Hippocampal formation (tissue), 2 donors: ENCODE measurements at regions not wholly inside any gene's neighbourhood (a gene's known extent, or its start where the extent isn't known, plus 50 kb on each side); places are given as distances from the start of the nearest gene placed in this dataset.

ENCODE experiments used
- DNase-seq, 2 donors: peaks; one replicate each; lab custom pipeline; 2025; lab: John Stamatoyannopoulos, UW

DNA sequence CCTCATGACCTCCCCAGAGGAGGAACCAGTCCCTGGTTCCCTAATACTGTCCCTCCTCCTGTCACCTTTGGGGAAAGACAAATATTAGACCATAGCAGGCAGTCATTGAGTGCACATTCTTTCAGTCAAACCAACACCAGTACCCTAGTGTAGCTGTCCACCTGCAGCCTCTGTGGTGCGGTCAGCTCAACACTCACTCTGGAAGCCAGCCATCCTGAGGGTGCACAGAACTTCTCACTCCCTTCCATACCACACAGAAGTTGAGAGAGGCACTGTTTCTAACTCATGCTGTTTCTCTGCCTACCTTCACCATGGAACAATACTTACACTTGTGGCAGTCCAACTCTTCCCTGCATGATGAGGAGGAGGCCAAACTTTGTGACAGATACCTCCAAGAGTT lies 175.6 kb upstream of the FOXN2 start:
- DNase-seq, result no peak

GRCh38 chr2:48140586-48140985 lies 173.9 kb upstream of the FOXN2 start:
- DNase-seq, result no peak

DNA sequence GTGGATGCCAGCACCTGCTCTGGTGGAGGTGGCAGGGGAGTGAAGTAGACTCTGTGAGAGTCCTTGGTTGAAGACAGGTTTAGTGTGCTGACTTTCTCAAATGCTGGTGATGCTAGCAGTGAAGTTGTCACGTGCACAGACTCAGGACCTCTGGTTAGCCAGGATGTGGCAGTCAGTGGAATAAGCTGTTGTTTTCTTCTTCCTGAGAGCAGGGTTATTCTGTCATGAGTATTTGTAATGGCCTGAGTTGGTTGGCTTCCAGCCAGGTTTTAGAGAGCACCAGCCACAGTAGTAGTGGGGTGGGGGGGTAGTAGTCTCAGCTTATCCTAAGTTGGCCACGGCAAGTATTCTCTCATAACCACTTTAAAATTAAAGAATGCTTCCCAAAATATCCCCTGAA lies 169.7 kb upstream of the FOXN2 start:
- no peak for DNase-seq

DNA sequence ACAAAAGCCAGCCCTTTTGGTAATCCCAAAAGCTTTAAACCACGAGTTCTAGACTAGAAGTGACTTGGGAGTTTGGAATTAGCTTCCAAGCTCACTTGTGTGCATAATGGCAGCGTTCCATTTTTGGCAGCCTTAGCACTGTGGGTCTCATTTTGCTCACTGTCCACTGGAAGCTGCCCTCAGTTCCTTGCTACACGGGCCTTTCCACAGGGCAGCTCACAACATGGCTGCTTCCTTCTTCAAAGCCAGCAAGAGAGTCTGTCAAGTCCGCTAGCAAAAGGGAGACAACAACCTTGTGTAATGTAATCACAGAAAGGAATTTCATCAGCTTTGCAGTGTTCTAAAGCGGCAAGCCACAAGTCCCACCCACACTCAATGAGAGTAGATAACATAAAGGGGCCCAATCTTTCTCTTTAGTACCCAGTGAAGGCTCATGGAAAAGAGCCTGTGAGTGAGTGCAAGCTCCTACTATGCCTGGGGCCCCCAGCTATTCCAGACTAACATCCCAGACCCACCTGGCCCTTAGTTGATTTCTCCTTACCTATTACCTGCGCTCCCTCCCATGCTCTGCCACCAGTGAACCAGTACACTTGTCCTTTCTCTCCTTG lies 168.5 kb upstream of the FOXN2 start:
- no peak for DNase-seq

GRCh38 chr2:48146552-48146951 lies 167.9 kb upstream of the FOXN2 start:
- no peak for DNase-seq

DNA sequence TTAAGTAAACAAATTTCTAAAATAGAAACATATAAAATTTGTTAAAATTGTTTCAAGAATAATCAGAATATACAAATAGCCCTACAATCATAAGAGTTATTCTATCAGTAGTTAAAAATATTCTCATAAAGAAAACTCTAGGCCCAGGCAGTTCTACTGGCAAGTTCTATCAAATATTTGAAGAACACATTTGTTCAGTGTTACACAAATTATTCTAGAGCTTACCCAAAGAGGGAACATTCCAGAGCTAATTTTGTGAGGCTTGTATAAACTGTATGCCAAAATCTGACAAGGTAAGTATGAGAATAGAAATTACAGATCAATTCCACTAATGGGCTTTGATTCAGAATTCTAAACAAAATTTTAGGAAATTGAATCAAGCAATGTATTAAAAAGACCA lies 166.8 kb upstream of the FOXN2 start:
- DNase-seq, result no peak

GRCh38 chr2:48148841-48149430 lies 165.5 kb upstream of the FOXN2 start:
- DNase-seq, result no peak

DNA sequence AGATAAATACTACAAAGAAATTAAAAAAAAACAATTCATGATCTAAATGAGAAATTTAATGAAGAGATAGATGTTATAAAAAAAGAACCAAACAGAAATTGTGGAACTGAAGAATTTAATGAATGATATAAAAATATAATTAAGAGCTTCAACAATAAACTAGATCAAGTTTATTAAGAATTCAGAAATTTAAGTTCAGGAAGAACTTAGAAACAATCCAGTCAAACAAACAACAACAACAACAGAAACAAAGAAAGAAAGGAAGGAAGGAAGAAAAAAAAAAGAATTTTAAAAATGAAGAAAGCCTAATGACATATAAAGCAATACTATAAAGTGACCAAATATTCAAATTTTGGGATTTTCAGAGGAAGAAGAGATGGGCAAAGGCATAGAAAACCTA lies 157.3 kb upstream of the FOXN2 start:
- no peak for DNase-seq

- no peak for DNase-seq
Measured at GRCh38 chr2:48161628-48162027, 152.9 kb upstream of the FOXN2 start.

DNA sequence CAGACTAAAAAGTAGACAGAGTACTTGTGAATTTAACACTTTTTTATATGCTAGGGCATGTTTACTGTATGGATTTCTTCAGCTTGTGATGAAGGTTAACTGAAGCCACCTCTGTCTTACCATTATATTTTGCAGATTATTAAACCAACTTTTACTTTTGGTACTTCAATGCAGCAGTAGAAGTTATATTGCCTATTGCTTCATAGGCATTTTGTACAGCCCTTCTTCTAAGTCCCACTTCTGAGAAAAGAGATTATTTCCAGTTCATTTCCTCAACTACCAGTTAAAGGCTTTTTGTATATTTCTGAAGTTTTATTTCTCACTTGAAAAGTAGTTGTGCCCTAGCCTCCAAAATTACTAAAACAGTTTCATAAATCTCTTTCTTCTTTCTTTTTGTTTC lies 151.7 kb upstream of the FOXN2 start:
- DNase-seq, result no peak

DNA sequence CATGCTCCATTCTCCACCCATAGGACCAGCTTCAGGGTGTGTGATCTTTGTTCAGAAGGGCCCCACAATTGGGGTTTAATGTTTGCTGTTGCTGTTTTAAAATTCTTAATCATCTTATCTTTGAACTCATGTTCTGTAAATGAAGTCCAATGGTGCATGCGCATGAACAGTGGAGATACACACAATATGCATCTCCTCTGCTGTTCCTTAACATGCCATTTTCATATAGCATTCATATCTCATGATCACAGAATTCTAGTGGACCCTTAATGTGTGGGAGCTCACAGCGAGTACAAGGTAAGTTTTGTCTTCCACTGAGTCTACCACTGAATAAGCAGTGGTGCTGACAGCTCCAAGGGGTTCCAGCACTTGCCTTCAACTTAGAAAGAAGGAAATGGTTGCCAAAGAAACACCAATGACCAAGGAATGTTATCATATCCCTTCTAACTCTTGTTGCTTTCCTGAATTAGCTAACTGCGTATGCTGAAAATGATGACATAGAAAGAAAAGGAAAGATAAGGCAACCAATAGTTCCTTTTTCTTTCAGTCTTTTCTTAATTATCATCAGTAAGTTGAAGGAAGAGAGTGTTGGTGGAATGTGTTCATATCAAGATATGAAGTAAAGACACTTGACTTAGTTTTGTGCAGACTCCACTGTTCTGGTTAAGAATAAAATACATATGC lies 149.3 kb upstream of the FOXN2 start:
- no peak for DNase-seq

GRCh38 chr2:48169141-48169592 lies 145.3 kb upstream of the FOXN2 start:
- DNase-seq, result no peak

- DNase-seq, result no peak
Measured at GRCh38 chr2:48170281-48170680, 144.2 kb upstream of the FOXN2 start.

DNA sequence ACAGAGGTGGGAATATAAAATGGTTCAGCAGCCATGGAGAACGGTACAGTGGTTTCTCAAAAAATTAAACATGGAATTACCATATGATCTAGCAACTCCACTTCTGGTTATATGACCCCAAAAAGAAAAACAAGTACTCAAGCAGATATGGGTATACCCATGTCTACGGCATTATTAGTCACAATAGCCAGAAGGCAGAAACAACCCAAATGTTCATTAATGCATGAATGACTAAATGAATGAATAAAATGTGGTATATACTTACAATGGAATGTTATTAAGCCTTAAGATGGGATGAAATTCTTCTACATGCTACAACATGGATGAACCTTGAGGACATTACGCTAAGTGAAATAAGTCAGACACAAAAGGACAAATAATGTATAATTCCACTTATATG lies 141.3 kb upstream of the FOXN2 start:
- DNase-seq, result no peak

DNA sequence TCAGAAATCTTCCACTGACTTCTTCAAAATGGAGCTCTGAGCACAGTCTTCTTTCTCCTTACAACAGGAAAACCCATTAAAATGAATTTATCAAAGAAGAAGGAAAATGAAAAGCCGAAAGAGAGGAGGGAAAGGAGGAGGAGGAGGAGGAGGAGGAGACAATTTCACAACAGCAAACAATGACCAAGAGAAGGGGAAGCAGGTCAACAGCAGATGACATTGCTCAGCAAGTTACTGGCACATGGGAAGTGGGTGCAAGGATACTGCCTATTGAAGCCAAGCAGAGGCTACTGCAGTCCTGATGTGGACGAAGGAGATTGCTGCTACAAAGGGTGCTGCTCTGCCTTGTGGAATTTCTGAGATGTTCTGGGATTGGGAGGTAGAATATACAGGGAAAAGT lies 140.0 kb upstream of the FOXN2 start:
- no peak for DNase-seq

- DNase-seq, result no peak
Measured at GRCh38 chr2:48175254-48175653, 139.2 kb upstream of the FOXN2 start.

- DNase-seq, result no peak
Measured at GRCh38 chr2:48175656-48176055, 138.8 kb upstream of the FOXN2 start.

DNA sequence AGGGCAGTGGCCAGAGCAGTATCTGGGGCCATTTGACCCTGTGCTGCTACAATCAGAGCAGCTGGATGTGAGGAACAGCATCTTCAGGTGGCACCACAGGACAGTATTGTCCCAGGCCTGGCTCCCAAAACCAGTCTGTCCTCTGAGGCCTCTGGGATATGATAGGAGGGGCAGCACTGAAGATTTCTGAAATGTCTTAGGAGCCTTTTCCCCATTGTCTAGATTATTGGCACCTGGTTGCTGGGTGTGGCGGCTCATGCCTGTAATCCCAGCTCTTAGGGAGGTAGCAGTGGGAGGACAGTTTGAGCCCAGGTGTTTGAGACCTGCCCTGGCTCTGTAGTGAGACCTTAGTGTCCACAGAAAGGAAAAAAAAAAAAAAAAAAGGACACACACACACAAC lies 137.6 kb upstream of the FOXN2 start:
- no peak for DNase-seq

DNA sequence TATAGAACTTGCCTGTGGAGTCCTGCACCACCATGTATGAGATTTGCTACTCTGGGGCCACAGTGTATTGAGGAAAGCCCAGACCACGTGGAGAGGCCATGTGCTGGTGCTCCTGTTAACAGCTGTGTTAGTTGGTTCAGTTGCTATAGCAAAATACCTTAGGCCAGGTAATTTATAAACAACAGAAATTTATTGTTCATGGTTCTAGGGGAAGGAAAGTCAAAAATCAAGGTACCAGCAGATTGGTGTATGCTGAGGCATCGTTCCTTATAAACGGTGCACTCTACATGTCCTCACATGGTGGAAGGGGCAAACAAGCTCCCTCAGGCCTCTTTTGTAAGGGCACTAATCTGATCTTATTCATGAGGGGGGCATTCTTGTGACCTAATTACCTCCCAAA lies 135.9 kb upstream of the FOXN2 start:
- DNase-seq, result no peak

DNA sequence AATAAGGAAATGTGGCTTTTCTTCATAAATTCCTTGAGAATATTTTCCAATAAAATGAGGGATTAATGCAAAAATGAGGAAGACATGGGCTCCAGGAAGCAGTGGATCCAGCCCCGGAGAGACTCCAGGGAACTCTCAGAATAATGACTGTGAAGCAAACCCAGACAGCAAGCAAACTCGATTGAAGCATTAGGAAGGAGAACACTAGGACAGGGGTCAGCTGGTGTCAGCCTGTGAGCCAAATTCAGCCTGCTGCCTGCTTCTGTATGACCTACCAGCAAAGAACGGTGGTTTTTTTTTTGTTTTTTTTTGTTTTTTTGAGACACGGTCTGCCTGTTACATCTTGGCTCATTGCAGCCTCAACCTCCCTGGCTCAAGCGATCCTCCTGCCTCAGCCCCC lies 133.9 kb upstream of the FOXN2 start:
- no peak for DNase-seq

DNA sequence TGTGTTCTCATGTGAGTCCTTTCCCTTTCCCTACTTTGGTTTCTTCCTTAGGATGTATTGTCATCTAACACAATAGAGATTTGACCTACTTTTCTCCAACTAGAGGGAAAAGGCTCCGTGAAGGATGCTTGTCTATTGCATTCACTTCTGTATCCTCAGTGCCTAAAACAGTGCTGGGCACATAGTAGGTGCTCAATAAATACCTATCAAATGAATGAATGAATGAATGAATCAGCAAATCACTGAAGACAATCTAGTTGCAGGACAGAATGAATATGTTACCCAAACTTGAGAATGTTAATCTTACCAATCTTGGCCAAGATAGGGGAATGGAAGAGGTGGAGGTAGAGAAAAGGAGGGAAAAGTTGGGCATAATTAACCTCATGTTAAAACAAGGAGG lies 131.2 kb upstream of the FOXN2 start:
- DNase-seq, result no peak

DNA sequence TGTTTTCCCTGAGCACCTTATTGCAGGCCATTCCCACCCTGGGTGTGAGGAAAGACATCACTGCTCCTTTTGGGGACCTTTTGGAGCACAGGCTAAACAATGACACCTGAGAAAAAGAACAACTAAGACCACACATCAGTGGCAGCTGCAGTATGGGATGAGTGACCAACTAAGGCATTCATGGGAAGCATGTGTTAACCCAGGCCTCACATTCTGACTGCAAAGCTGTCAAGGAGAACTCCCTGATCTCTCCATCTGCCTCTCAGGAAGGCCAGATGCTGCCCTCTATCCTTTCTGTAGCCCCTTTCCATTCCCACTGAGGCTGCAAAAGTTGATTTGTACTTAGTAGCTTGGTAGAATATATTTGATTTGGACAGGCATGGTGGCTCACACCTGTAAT lies 130.5 kb upstream of the FOXN2 start:
- no peak for DNase-seq

DNA sequence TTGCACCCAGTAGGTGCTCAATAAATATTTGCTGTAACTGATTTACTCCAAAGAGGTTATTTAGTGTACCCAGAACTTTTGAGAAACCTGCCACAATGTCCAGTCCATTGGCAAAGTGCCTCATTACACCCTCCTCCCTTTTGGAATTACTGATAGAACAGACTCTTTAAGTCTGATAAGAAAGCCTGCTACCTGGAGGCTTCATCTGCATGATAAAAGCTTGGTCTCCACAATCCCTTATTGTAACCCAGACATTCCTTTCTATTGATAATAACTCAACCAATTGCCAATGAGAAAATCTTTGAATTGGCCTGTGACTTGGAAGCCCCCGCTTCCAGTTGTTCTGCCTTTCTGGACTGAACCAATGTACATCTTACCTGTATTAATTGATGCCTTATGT lies 127.0 kb upstream of the FOXN2 start:
- no peak for DNase-seq
